GM12865 (cell line): ENCODE measurements at regions not wholly inside any gene's neighbourhood (a gene's known extent, or its start where the extent isn't known, plus 50 kb on each side); places are given as distances from the start of the nearest gene placed in this dataset.

Experiments
- DNase-seq: peaks from one replicate; pipeline ENCODE4 v3.0.0; 2010; ENCODE audit warnings: low read depth
- H3K4me3 ChIP-seq: 2 replicates; pipeline ENCODE4 v1.5.1; 2011; ENCODE audit warnings: mild to moderate bottlenecking, low read depth, low read length, control low read depth
- TF ChIP-seq, protein P1 (sequence below): IDR thresholded peaks from 2 replicates; pipeline ENCODE4 v1.5.1; 2011; ENCODE audit warnings: low read length, control low read depth, low read depth, inconsistent platforms; ENCODE audit not compliant: insufficient read depth; ENCODE audit errors: missing control alignments

- H3K4me3 ChIP-seq, result no peak overlapping the region
- TF ChIP-seq, protein P1, sequence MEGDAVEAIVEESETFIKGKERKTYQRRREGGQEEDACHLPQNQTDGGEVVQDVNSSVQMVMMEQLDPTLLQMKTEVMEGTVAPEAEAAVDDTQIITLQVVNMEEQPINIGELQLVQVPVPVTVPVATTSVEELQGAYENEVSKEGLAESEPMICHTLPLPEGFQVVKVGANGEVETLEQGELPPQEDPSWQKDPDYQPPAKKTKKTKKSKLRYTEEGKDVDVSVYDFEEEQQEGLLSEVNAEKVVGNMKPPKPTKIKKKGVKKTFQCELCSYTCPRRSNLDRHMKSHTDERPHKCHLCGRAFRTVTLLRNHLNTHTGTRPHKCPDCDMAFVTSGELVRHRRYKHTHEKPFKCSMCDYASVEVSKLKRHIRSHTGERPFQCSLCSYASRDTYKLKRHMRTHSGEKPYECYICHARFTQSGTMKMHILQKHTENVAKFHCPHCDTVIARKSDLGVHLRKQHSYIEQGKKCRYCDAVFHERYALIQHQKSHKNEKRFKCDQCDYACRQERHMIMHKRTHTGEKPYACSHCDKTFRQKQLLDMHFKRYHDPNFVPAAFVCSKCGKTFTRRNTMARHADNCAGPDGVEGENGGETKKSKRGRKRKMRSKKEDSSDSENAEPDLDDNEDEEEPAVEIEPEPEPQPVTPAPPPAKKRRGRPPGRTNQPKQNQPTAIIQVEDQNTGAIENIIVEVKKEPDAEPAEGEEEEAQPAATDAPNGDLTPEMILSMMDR, result no peak
- no peak for DNase-seq
These were observed 225.4 kb downstream of the TXNL1 start for GRCh38 chr18:56412951-56413350.

DNA sequence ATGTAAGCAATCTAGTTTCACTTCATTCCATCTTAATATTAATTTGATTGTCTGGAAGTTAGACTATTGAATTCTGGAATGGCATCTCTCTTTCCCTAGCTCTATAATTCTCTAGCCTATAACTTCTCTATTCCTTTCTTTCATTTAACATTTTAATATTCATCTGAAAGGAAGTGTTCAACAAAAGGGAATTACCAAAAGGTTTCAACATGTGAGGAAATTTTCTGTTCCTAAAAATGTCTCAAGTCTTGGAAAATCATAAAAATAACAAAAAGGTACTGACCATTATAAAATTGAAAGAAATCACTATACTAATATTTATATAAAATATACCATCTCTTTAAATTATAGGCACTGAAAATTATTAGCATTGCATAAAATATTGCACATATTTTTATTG lies 228.7 kb downstream of the TXNL1 start:
- no peak overlapping the region for H3K4me3 ChIP-seq
- DNase-seq, result no peak
- TF ChIP-seq, protein P1, result no peak

- TF ChIP-seq, protein P1, result no peak
- no peak overlapping the region for H3K4me3 ChIP-seq
- DNase-seq, result no peak
These were observed 230.7 kb downstream of the TXNL1 start for GRCh38 chr18:56407646-56408180.

GRCh38 chr18:56402872-56403516 lies 235.4 kb downstream of the TXNL1 start:
- H3K4me3 ChIP-seq, result no peak overlapping the region
- TF ChIP-seq, protein P1, result no peak
- no peak for DNase-seq

- H3K4me3 ChIP-seq, result no peak overlapping the region
- TF ChIP-seq, protein P1, result no peak
- no peak for DNase-seq
These were observed 244.5 kb downstream of the TXNL1 start for GRCh38 chr18:56393870-56394269.

DNA sequence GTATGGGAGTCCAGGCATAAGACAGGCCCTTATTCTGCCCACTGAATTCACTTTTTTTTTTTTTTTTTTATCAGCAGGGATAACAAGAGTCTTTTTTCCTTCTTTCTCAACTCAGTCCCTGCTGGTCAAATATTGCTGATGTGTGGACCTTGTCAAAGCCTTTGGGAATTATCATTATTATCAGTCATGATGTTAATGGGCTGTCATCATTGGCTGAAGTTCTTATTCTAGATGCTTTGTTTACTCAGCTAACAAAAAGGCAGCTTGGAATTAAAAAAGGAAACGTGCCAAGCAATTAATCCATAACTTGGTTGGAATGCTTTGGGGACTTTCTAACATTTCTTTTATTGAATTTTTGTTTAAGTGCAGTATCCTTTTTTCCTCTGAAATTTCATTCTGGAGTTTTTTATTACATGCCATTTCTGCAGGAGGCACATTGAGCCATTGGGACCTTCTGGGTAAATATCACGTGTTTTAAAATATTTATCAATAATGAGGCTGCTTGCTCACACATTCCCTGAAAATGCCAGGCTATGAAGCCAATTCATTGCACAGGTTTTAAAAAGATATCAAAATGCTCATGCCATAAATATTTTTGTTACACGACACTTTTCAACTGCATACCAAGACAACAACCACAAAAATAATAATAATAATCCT lies 246.3 kb downstream of the TXNL1 start:
- DNase-seq, result no peak
- H3K4me3 ChIP-seq, result no peak overlapping the region
- TF ChIP-seq, protein P1, result no peak
